GM21619 (cell line): ENCODE measurements at regions not wholly inside any gene's neighbourhood (a gene's known extent, or its start where the extent isn't known, plus 50 kb on each side); places are given as distances from the start of the nearest gene placed in this dataset.
A peak's percentile ranks its signal among the peaks of the same experiment; 100 is the strongest.

ENCODE experiments used
- ATAC-seq: cut with Tn5 transposase; IDR thresholded peaks from one replicate; pipeline ENCODE4 v1.9.1; 2021; ENCODE audit not compliant: unreplicated experiment

DNA sequence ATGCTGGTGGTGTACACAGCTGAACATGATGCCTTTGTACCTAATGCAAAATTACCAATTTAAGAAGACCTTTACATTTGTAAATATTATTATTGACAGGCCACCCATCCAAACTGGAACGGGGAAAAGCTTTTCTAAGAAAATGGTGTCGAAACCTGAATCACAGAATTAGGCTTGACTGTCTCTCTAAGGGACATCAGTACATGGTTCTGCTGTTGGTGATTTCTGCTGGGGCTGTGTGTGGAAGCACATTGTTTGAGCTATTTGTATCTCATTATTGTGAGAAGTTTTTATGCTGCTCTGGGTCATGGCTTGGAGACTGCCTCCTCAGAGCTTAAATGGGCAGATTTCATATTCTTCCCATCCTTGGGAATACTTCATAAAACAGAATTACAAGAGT lies 420.9 kb upstream of the POU3F3 start:
- ATAC-seq = no peak

DNA sequence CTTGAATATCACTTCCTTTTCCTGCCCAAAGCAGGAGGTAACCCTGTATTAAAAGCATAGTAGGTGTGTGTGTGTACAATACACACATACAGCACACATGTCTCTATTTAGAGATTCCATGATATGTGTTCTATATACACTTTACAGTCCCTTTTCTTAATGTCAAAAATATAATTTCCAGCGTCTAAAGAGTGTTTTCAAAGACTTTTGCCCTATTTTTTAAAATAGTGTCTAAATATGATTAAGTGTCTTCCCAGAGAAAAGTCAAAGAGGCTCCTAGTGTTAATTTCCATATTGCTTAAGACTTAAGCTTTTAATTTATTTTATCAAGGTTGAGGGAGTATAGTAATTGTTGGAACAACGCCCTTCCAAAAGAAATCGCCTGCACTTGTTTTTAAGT lies 420.3 kb upstream of the POU3F3 start:
- ATAC-seq = no peak

GRCh38 chr2:104434318-104434792 lies 419.6 kb upstream of the POU3F3 start:
- ATAC-seq = peak; percentile 92

DNA sequence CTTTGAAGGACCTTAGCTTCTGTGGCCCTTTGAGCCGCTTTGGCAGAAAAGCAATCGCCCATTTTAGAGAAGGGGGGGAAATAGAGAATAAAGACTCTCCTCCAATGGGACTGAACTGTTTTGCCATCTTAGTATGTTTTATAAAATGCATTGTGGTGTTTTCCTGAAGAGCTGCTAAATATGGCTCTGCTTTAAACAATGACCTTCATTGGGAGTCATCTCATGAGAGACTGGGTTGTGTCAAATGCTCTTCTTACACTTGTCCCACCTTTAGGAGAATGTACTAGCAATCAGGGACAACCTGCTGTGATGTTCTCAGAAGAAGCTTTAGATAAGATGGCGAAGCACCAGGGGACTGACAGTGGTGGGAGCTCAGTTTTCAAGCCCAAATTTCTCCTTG lies 418.9 kb upstream of the POU3F3 start:
- no peak for ATAC-seq

GRCh38 chr2:104438481-104438880 lies 415.4 kb upstream of the POU3F3 start:
- ATAC-seq = no peak

GRCh38 chr2:104443145-104443544 lies 410.8 kb upstream of the POU3F3 start:
- ATAC-seq = no peak

DNA sequence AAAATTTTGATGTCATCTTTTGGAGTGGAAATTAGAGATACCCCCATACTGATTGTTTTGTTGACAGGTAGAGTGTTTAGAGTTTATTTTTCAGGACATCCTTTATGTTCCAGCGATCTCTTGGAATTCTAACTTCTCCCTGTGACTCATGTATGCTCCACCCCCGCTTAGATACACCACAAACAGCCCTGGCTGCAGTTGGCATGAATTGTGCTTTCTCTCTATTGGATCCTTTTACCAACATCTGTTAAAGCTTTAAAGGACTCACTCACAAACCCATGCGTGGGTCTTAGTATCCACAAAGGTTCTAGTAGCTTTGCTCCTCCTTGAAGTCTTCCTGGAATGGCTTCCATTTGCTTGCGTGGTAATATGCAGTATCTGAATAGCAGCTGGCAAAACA lies 409.5 kb upstream of the POU3F3 start:
- no peak for ATAC-seq

- ATAC-seq = no peak
These were observed 409.0 kb upstream of the POU3F3 start for GRCh38 chr2:104444889-104445288.

GRCh38 chr2:104447831-104448434 lies 406.0 kb upstream of the POU3F3 start:
- no peak for ATAC-seq

DNA sequence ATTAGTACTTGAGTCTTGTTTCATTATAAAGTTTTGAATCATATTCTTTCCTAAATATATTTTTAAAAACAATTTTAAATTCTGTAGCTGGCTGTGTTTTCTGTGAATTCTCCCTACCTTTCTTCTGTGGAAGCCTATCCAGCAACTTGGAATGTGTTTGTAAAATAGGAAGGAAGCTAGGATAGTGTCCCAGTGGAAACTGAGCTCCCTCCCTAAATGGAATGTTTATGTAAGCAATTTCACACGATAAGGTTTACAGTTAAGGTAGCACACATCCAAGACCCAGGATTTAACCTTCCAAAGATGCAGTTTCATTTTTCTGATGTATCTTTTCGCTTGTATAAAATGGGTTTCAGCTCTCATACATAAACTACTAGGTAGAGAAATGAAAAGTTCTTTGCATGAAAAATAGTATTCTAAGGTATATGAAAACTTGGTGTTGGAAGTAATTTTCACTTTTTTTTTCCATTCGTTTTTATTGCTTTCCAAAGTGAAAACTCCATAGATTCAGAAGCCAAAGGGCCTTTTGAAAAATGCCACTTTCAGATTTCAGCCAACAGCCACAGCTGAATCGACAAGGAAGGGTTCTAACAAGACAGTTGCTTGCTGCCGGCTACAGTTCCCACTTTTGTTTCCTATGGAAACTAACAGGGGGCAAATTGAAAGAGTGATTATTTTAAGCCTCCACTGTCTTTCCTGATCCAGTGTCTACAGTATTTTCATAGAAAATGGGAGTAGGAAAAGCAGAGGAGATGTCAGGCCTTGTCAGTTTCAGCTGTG lies 405.1 kb upstream of the POU3F3 start:
- no peak for ATAC-seq

DNA sequence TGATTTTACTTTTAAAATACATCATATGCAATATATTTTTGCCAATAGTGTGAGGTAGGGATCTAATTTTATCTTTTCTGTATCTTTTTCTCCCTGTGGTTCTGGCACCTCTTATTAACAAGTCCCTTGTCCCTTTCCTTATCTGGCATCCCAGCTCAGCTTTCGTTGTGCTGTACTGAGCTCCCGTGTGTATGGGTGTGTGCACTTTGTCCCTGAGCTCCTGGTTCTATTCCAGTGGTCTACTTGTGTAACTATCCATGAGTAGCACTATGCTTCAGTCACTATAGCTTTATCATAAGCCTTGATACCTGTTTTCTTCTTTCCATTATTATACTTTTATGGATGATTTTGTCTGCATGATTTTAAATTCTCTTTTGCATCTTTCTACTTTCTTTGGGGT lies 401.4 kb upstream of the POU3F3 start:
- ATAC-seq = no peak

- ATAC-seq = no peak
These were observed 391.2 kb upstream of the POU3F3 start for GRCh38 chr2:104462731-104463130.

- no peak for ATAC-seq
These were observed 387.9 kb upstream of the POU3F3 start for GRCh38 chr2:104465981-104466380.

DNA sequence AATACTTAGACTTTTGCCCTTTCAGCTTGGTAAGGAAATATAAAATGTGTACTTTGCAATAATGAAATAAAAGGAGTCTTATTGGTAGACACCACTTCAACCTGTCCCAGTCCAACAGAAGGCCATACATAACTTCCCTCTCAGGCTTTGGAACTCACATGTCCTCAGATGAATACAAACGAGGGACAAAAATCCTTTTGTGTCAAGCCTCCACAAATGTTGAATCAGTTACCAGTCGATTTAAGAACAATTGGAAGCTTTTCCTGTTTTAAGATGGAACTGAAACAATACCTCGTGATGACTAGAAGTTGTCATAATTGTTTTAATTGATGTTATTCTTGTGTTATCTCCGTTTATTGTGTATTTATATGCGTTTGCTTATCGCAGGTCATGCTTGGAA lies 385.1 kb upstream of the POU3F3 start:
- ATAC-seq = no peak

GRCh38 chr2:104472076-104472475 lies 381.8 kb upstream of the POU3F3 start:
- ATAC-seq = no peak

DNA sequence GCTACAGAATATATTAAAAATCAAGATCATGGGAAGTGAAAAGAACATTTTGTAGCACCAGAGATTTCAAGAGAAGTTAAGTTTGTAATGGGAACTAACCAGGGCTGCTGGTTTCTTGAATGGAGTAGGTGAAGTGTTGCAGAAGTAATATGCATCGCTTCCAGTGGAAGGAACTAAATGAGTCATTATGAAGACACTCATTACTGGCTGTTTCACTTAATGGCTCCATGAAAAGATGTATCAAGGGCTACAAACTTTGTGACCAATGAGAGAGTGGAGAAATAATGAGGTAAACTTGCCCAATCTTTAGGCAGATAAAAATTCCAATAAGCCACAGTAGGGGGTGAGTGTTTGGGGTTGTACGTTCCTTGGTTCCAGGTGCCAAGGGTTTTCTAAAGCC lies 380.4 kb upstream of the POU3F3 start:
- ATAC-seq = no peak

DNA sequence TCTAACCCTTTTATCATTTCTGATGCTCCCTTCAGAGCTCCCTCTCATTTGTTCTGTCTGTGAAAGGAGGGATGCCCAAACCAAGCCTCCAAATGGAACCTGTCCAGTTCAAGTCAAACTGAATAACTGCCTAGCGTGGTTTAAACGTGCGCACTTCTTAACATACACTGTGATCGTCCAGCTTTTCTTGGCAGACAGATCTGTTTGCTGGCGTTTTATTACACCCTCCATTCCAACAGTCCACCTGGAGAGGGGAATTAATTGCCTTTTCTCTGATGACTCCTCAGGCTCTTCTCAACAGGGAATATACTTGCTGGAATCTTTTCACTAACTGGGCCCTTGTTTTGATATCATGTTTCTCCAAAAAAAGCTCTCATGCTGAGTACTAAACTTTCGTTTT lies 379.2 kb upstream of the POU3F3 start:
- ATAC-seq = no peak

DNA sequence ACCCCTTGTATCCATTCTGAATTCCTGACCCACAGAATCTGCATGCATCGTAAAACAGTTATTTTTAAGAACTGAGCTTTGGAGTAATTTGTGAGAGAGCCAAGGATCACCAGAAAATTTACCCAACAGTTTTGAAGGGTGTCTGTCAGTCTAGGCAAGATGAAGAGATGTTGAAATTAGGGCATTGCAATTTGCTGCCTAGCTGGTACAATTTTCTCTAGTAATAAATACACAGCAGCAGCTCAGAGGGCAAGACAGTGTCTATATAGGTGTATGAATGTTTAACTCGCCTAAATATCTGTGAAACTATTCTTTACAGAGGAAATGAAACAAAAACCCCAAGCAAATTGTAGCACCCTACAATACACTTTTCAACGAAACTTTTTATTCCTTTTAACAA lies 377.8 kb upstream of the POU3F3 start:
- ATAC-seq = no peak

GRCh38 chr2:104476563-104476988 lies 377.3 kb upstream of the POU3F3 start:
- ATAC-seq = no peak

- no peak for ATAC-seq
These were observed 372.6 kb upstream of the POU3F3 start for GRCh38 chr2:104481341-104481740.

DNA sequence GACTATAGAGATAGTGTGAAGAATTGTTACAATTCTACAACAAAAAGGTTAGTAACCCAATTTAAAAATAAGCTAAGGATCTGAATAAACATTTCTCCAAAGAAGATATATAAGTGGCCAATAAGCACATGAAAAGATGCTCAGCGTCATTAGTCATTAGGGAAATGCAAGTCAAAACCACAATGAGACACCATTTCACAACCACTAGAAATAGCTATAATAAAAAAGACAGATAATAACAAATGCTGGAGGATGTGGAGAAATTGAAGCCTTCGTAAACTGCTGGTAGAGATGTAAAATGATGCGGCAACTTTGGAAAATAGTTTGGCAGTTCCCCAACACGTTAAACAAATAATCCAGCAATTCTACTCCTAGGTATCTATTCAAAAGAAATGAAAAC lies 366.5 kb upstream of the POU3F3 start:
- no peak for ATAC-seq

DNA sequence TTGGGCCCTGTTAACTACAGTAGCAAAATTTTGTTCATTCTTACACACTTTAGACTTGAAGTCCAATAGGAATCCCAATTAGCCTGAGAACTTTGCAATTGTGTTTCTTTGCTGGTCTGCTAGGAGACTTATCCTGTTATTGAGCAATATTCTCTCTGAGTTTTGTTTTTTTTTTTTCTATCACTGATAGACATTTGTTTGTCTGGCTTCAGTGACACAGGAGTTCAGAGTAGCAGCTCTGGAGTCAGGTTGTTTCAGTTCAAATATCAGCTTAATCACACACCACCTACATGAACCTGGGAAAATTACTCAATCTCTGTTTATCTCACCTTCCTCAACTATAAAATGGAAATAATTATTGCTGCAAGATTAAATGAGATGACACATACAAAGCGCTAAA lies 360.2 kb upstream of the POU3F3 start:
- ATAC-seq = no peak

DNA sequence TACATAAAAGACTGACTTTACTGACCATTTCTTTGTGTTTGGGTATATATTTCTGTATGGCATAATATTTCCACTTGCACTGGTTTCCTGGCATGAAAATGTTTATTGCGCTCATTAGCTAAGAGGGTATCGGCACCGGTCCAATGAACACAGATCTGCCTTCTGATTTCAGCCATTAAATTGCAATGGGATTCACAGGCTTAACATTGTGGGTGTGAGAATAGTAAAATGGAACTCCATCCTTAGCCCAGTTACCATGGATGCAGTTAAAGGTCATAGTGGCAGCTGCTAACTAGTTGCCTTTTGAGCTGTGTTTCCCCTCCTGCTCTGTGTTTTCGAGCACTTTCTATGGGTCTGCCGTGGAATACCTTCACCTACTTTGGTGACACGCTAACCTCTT lies 352.6 kb upstream of the POU3F3 start:
- ATAC-seq = no peak
